Heart right ventricle (tissue), 16 donors: ENCODE measurements at regions not wholly inside any gene's neighbourhood (a gene's known extent, or its start where the extent isn't known, plus 50 kb on each side); places are given as distances from the start of the nearest gene placed in this dataset.
A peak's percentile ranks its signal among the peaks of the same experiment; 100 is the strongest.

Experiments used
- ATAC-seq, 8 donors: fragments of 200-7000 bp; cut with Tn5 transposase; one replicate each; pipeline ENCODE4 v1.9.1; 2020; ENCODE audit warnings: mild to moderate bottlenecking in 8 of 8, moderate library complexity in 8 of 8, moderate number of reproducible peaks in 1 of 8
- DNase-seq, 2 donors: peaks; one replicate each; pipeline ENCODE4 v3.0.0-alpha.2; 2020
- H3K27ac ChIP-seq, 10 donors: fragments of 200-600 bp; sonication (generic) in 2 of 10; one replicate each; pipeline versions ENCODE4 v1.5.0 to v1.8.0; 2020 to 2022; ENCODE audit warnings: mild to moderate bottlenecking in 3 of 10
- H3K27me3 ChIP-seq, 7 donors: fragments of 200-600 bp; one replicate each; pipeline ENCODE4 v1.8.0; 2021 to 2022; ENCODE audit warnings: mild to moderate bottlenecking in 2 of 7
- H3K36me3 ChIP-seq, 9 donors: fragments of 200-600 bp; sonication (generic) in 1 of 9; one replicate each; pipeline versions ENCODE4 v1.5.0 to v1.8.0; 2020 to 2022; ENCODE audit warnings: mild to moderate bottlenecking in 2 of 9
- H3K4me1 ChIP-seq, 9 donors: fragments of 200-600 bp; sonication (generic) in 1 of 9; one replicate each; pipeline versions ENCODE4 v1.5.0 to v1.8.0; 2020 to 2022; ENCODE audit warnings: mild to moderate bottlenecking in 4 of 9
- H3K4me3 ChIP-seq, 10 donors: fragments of 200-600 bp; sonication (generic) in 2 of 10; one replicate each; pipeline versions ENCODE4 v1.5.0 to v1.8.0; 2020 to 2022; ENCODE audit warnings: mild to moderate bottlenecking in 7 of 10, moderate library complexity in 2 of 10
- H3K9me3 ChIP-seq, 11 donors: fragments of 200-600 bp in 10 of 11; sonication (generic) in 2 of 11; one replicate each; pipeline versions ENCODE4 v1.5.0 to v1.8.0; 2013 to 2022; ENCODE audit warnings: mild to moderate bottlenecking in 2 of 11, control low read depth in 1 of 11, moderate library complexity in 1 of 11
- CTCF ChIP-seq, 9 donors: fragments of 200-600 bp; sonication (generic) in 2 of 9; IDR thresholded peaks; one replicate each; pipeline versions ENCODE4 v1.5.0 to v1.8.0; 2021 to 2022; ENCODE audit warnings: antibody characterized with exemption in 9 of 9, mild to moderate bottlenecking in 5 of 9, moderate library complexity in 1 of 9
- WGBS, 2 donors: extraction: QIAGEN DNeasy Blood & Tissue Kit; methylation state at CpG; one replicate each; pipeline ENCODE4 v1.1.7; 2013; ENCODE audit warnings: inconsistent platforms in 1 of 2; 5-methylcytosine and 5-hydroxymethylcytosine counted together
- intact Hi-C, 10 donors: fragments of 100-400 bp; cut with DNase I; formaldehyde crosslinking; loops; one replicate each; pipeline versions ENCODE4 v1.11.1 to v1.14.2; 2022
- donor health status: Arrhythmogenic right ventricular cardiomyopathy.
- donor health status: ischemic (EF 13 %, LVEDD 7.1; RV severe dilation, severe dysfunction).
- donor health status: healthy with polysubstance abuse.
- donor health status: DM: no; HTN: yes; CAD: no.
- donor health status: DM: no; HTN: no; CAD: no.
- donor health status: ischemic (EF 25% LVEDD 6.9; RV normal size, moderate dysfunction).
- donor health status: ischemic (EF 25% LVEDD 5.7; RV mildly dilated, moderate dysfunction).
- donor health status: healthy.
- donor health status: DM: yes; HTN: yes; CAD: no.
- donor health status: Ischemic cardiomyopathy.
- donor health status: ischemic (EF 35%, LVEDD 5.7; RV mildly dilated, moderate dysfunction).
- donor health status: nonischemic (EF 11% LVEDD 7.7; RV severe dilation, severe dysfunction).
- donor health status: DM: yes; HTN: yes; CAD: no.
- donor health status: PGD.
- donor health status: ischemic (EF 29% LVEDD 5.4; RV normal size, mild dysfunction).
- donor health status: nonischemic (EF 23%, LVEDD 6.1; RV moderate dilation, normal function).

GRCh38 chr16:87056083-87056482 lies 261.1 kb downstream of the C16orf95 start:
- H3K27ac ChIP-seq, result no peak overlapping the region
- peaks cover 0 to 18% (median 16%) of the 10 kb centered on the region in 7 donors for H3K27me3 ChIP-seq
- DNase-seq (no peak), ATAC-seq (peak in 6 of 8 donors; percentile 17 to 61 (median 44))
- peaks cover 0 to 9% (median 0%) of the 10 kb centered on the region in 9 donors for H3K4me1 ChIP-seq
- no peaks in the 10 kb centered on the region for H3K36me3 ChIP-seq
- intact Hi-C loops, result loop anchor here in 5 of 10 donors (5.0 to 10.0 kb wide), 5 partner anchors 121 to 329 kb away; no protein-coding TSS in a partner anchor
- peak in 4 of 9 donors; percentile 12 to 43 (median 40) for TF ChIP-seq CTCF (IDR thresholded peaks at IDR 0.05)
- no peak overlapping the region for H3K4me3 ChIP-seq
- 78 to 82% methylated on average over 4 of the region's 4 CpGs for WGBS, 2 donors
- peaks cover 0 to 12% (median 0%) of the 10 kb centered on the region in 11 donors for H3K9me3 ChIP-seq

GRCh38 chr16:87056551-87056950 lies 260.6 kb downstream of the C16orf95 start:
- WGBS, 2 donors, result 75 to 83% methylated on average over 15 of the region's 15 CpGs
- Histone ChIP-seq H3K36me3 (no peaks in the 10 kb centered on the region), H3K4me1 (peaks cover 0 to 9% (median 0%) of the 10 kb centered on the region in 9 donors), H3K9me3 (peaks cover 0 to 12% (median 0%) of the 10 kb centered on the region in 11 donors), H3K27me3 (peaks cover 0 to 18% (median 16%) of the 10 kb centered on the region in 7 donors), H3K4me3 (no peak overlapping the region), H3K27ac (no peak overlapping the region)
- intact Hi-C loops, result loop anchor here in 5 of 10 donors (5.0 to 10.0 kb wide), 5 partner anchors 122 to 329 kb away; no protein-coding TSS in a partner anchor
- DNase-seq, result no peak
- TF ChIP-seq CTCF (IDR thresholded peaks at IDR 0.05), result no peak
- ATAC-seq, result no peak

GRCh38 chr16:87057211-87057881 lies 259.8 kb downstream of the C16orf95 start:
- Histone ChIP-seq H3K27ac (no peak overlapping the region), H3K27me3 (peaks cover 0 to 22% (median 16%) of the 10 kb centered on the region in 7 donors), H3K4me1 (peaks cover 0 to 10% (median 2%) of the 10 kb centered on the region in 9 donors), H3K36me3 (no peaks in the 10 kb centered on the region), H3K4me3 (no peak overlapping the region), H3K9me3 (peaks cover 0 to 12% (median 0%) of the 10 kb centered on the region in 11 donors)
- peak in 7 of 9 donors; percentile 7 to 36 (median 27) for TF ChIP-seq CTCF (IDR thresholded peaks at IDR 0.05)
- DNase-seq, result no peak
- ATAC-seq, result no peak
- 86 to 87% methylated on average over 26 of the region's 26 CpGs for WGBS, 2 donors
- intact Hi-C loops, result loop anchor here in 5 of 10 donors (5.0 to 10.0 kb wide), 5 partner anchors 123 to 330 kb away; no protein-coding TSS in a partner anchor

GRCh38 chr16:87057951-87058560 lies 259.1 kb downstream of the C16orf95 start:
- no peak for TF ChIP-seq CTCF (IDR thresholded peaks at IDR 0.05)
- intact Hi-C loops, result loop anchor here in 5 of 10 donors (2.0 to 10.0 kb wide), 6 partner anchors 123 to 493 kb away; no protein-coding TSS in a partner anchor
- 94 to 96% methylated on average over 25 to 26 of the region's 26 CpGs for WGBS, 2 donors
- peaks cover 0 to 12% (median 0%) of the 10 kb centered on the region in 11 donors for H3K9me3 ChIP-seq
- no peak overlapping the region for H3K4me3 ChIP-seq
- H3K4me1 ChIP-seq, result peaks cover 0 to 16% (median 4%) of the 10 kb centered on the region in 9 donors
- ATAC-seq (no peak), DNase-seq (no peak)
- peaks cover 0 to 21% (median 12%) of the 10 kb centered on the region in 7 donors for H3K27me3 ChIP-seq
- no peak overlapping the region for H3K27ac ChIP-seq
- no peaks in the 10 kb centered on the region for H3K36me3 ChIP-seq
